OCI-LY3 (cell line): ENCODE measurements at regions not wholly inside any gene's neighbourhood (a gene's known extent, or its start where the extent isn't known, plus 50 kb on each side); places are given as distances from the start of the nearest gene placed in this dataset.

ENCODE experiments used
- EZH2phosphoT487 ChIP-seq: fragments of 200-600 bp; shearing (Covaris generic); IDR thresholded peaks from 2 replicates; pipeline ENCODE4 v1.6.1; 2018; ENCODE audit warnings: antibody characterized with exemption, mixed run types, low read depth
- TF ChIP-seq, protein P1 (sequence below): fragments of 200-600, 300-600 bp; sonication (generic); IDR thresholded peaks from 2 replicates; pipeline ENCODE4 v1.5.1; 2014; ENCODE audit warnings: antibody characterized with exemption, low read length, low read depth

DNA sequence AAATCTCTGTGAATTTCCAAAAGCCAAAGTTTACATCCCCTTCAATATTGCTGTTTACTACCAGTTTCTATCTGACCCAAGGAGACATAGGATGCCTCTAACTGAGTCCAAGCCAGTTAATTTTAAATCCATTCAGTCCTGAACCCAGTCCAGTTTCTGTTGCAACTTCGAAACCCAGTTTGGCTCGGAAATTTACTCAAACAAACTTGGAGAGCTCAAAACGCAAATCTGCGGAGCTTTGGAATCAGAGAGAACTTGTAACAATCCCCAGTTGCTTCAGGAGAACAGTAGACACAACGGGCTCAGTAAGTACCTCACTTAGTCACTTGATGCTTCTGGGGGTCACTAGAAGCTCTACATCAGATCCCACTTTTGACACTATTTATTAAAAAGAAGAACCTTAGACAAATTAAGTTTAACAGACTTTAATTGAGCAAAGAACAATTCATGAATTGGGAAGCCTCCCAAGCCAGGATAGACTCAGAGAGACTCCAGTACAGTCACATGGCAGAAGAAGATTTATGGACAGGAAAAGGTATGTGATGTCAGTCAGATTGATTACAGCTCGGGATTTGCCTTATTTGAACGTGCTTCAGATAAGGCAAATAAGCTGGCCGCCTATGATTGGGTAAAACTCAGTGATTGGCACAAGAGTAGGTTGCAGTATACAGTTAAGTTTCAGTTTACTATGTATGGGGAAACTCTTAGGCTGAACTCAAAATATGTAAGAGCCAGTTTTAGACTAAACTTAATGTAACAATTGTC is 118.0 kb downstream of the RFPL4B start:
- no peak for TF ChIP-seq EZH2phosphoT487
- TF ChIP-seq, protein P1, sequence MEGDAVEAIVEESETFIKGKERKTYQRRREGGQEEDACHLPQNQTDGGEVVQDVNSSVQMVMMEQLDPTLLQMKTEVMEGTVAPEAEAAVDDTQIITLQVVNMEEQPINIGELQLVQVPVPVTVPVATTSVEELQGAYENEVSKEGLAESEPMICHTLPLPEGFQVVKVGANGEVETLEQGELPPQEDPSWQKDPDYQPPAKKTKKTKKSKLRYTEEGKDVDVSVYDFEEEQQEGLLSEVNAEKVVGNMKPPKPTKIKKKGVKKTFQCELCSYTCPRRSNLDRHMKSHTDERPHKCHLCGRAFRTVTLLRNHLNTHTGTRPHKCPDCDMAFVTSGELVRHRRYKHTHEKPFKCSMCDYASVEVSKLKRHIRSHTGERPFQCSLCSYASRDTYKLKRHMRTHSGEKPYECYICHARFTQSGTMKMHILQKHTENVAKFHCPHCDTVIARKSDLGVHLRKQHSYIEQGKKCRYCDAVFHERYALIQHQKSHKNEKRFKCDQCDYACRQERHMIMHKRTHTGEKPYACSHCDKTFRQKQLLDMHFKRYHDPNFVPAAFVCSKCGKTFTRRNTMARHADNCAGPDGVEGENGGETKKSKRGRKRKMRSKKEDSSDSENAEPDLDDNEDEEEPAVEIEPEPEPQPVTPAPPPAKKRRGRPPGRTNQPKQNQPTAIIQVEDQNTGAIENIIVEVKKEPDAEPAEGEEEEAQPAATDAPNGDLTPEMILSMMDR = no peak
